H9 (cell line): ENCODE measurements at regions not wholly inside any gene's neighbourhood (a gene's known extent, or its start where the extent isn't known, plus 50 kb on each side); places are given as distances from the start of the nearest gene placed in this dataset.

ENCODE experiments used
- DNase-seq: peaks from one replicate; pipeline ENCODE4 v3.0.0-alpha.2; 2017
- H2AFZ ChIP-seq: one replicate; pipeline ENCODE4 v1.6.1; 2013; ENCODE audit warnings: mild to moderate bottlenecking, low read length, control low read depth, moderate library complexity
- H2AK5ac ChIP-seq: 2 replicates; pipeline ENCODE4 v1.6.1; 2013; ENCODE audit warnings: low read length, control low read depth, mixed read lengths; ENCODE audit not compliant: insufficient read length
- H2BK120ac ChIP-seq: one replicate; pipeline ENCODE4 v1.6.1; 2013; ENCODE audit warnings: low read depth, mild to moderate bottlenecking, low read length, control low read depth, inconsistent platforms; ENCODE audit not compliant: poor library complexity, severe bottlenecking
- H2BK12ac ChIP-seq: 2 replicates; pipeline ENCODE4 v1.6.1; 2013; ENCODE audit warnings: low read length, control low read depth, mixed read lengths, low read depth; ENCODE audit not compliant: insufficient read length
- H2BK15ac ChIP-seq: 2 replicates; pipeline ENCODE4 v1.6.1; 2013; ENCODE audit warnings: low read depth, low read length, control low read depth
- H2BK20ac ChIP-seq: one replicate; pipeline ENCODE4 v1.6.1; 2013; ENCODE audit warnings: low read depth, mild to moderate bottlenecking, low read length, control low read depth, inconsistent platforms; ENCODE audit not compliant: poor library complexity, severe bottlenecking
- H2BK5ac ChIP-seq: 2 replicates; pipeline ENCODE4 v1.6.1; 2013; ENCODE audit warnings: low read length, control low read depth, mixed read lengths; ENCODE audit not compliant: insufficient read length
- H3K14ac ChIP-seq: 2 replicates; pipeline ENCODE4 v1.6.1; 2013; ENCODE audit warnings: low read length, control low read depth; ENCODE audit not compliant: insufficient read depth
- H3K18ac ChIP-seq: 2 replicates; pipeline ENCODE4 v1.6.1; 2013; ENCODE audit warnings: low read depth, mild to moderate bottlenecking, mixed read lengths, low read length, control low read depth; ENCODE audit not compliant: insufficient read length
- H3K23ac ChIP-seq: 2 replicates; pipeline ENCODE4 v1.6.1; 2013; ENCODE audit warnings: low read length, control low read depth, mixed read lengths, low read depth; ENCODE audit not compliant: insufficient read length
- H3K23me2 ChIP-seq: 2 replicates; pipeline ENCODE4 v1.6.1; 2013; ENCODE audit warnings: low read depth, mild to moderate bottlenecking, mixed read lengths, low read length, control low read depth; ENCODE audit not compliant: insufficient read length, poor library complexity, severe bottlenecking
- H3K27ac ChIP-seq: 2 replicates; pipeline ENCODE4 v1.5.1; 2013; ENCODE audit warnings: low read length, control low read depth, mixed read lengths, low read depth; ENCODE audit not compliant: insufficient read length
- H3K27me3 ChIP-seq: 2 replicates; pipeline ENCODE4 v1.6.1; 2013; ENCODE audit warnings: low read length, control low read depth, inconsistent platforms; ENCODE audit not compliant: insufficient read depth
- H3K4ac ChIP-seq: 2 replicates; pipeline ENCODE4 v1.6.1; 2013; ENCODE audit warnings: low read depth, mild to moderate bottlenecking, control low read depth, inconsistent platforms, low read length, moderate library complexity
- H3K4me1 ChIP-seq: 2 replicates; pipeline ENCODE4 v1.6.1; 2013; ENCODE audit warnings: low read length, control low read depth, inconsistent platforms; ENCODE audit not compliant: insufficient read depth
- H3K4me2 ChIP-seq: 2 replicates; pipeline ENCODE4 v1.6.1; 2013; ENCODE audit warnings: low read length, control low read depth, mixed read lengths; ENCODE audit not compliant: insufficient read length, insufficient read depth
- H3K56ac ChIP-seq: 2 replicates; pipeline ENCODE4 v1.6.1; 2013; ENCODE audit warnings: low read depth, mild to moderate bottlenecking, mixed read lengths, low read length, control low read depth; ENCODE audit not compliant: insufficient read length
- H3K79me1 ChIP-seq: 2 replicates; pipeline ENCODE4 v1.6.1; 2013; ENCODE audit warnings: low read depth, mild to moderate bottlenecking, moderate library complexity, low read length, control low read depth, inconsistent platforms; ENCODE audit not compliant: insufficient read depth, poor library complexity, severe bottlenecking
- H3K79me2 ChIP-seq: 2 replicates; pipeline ENCODE4 v1.6.1; 2013; ENCODE audit warnings: low read length, control low read depth, inconsistent platforms; ENCODE audit not compliant: insufficient read depth
- H3K9ac ChIP-seq: 2 replicates; pipeline ENCODE4 v1.6.1; 2013; ENCODE audit warnings: low read length, control low read depth, mixed read lengths; ENCODE audit not compliant: insufficient read length; ENCODE audit errors: extremely low read depth
- H3K9me3 ChIP-seq: one replicate; pipeline ENCODE4 v1.6.1; 2013; ENCODE audit warnings: low read depth, low read length, inconsistent platforms; ENCODE audit not compliant: control insufficient read depth
- H3T11ph ChIP-seq: one replicate; pipeline ENCODE4 v1.6.1; 2013; ENCODE audit warnings: mild to moderate bottlenecking, low read length, control low read depth, inconsistent platforms
- H4K20me1 ChIP-seq: one replicate; pipeline ENCODE4 v1.6.1; 2013; ENCODE audit not compliant: control insufficient read depth, insufficient read length, insufficient read depth
- H4K5ac ChIP-seq: 2 replicates; pipeline ENCODE4 v1.6.1; 2013; ENCODE audit warnings: low read depth, mild to moderate bottlenecking, mixed read lengths, low read length, control low read depth; ENCODE audit not compliant: insufficient read length
- H4K8ac ChIP-seq: replicated peaks from 2 replicates; pipeline ENCODE4 v1.6.1; 2013; ENCODE audit warnings: low read length, control low read depth, mixed read lengths, low read depth; ENCODE audit not compliant: insufficient read length
- H4K91ac ChIP-seq: 2 replicates; pipeline ENCODE4 v1.6.1; 2013; ENCODE audit warnings: low read depth, mild to moderate bottlenecking, moderate library complexity, mixed read lengths, low read length, control low read depth; ENCODE audit not compliant: insufficient read length
- H3K27ac Mint-ChIP-seq, 3 experiments: 2 replicates in 2 of 3; 3 replicates in 1 of 3; pipeline ENCODE4 v1.8.0; 2020 to 2021; ENCODE audit warnings: mixed read lengths in 3 of 3, mild to moderate bottlenecking in 1 of 3, moderate library complexity in 1 of 3
- H3K27me3 Mint-ChIP-seq: 2 replicates; pipeline ENCODE4 v1.8.0; 2021; ENCODE audit warnings: low read depth, mild to moderate bottlenecking, moderate library complexity, mixed read lengths
- H3K36me3 Mint-ChIP-seq, 3 experiments: 2 replicates in 2 of 3; 3 replicates in 1 of 3; pipeline ENCODE4 v1.8.0; 2020 to 2021; ENCODE audit warnings: low read depth in 3 of 3, mixed read lengths in 3 of 3; ENCODE audit not compliant: insufficient read depth in 1 of 3
- H3K4me1 Mint-ChIP-seq, 2 experiments: 2 replicates each; pipeline ENCODE4 v1.8.0; 2020; ENCODE audit warnings: mixed read lengths in 2 of 2
- H3K4me3 Mint-ChIP-seq, 2 experiments: 2 replicates in 1 of 2; 3 replicates in 1 of 2; pipeline ENCODE4 v1.8.0; 2020 to 2021; ENCODE audit warnings: mild to moderate bottlenecking in 2 of 2, mixed read lengths in 2 of 2, moderate library complexity in 1 of 2
- H3K9me3 Mint-ChIP-seq, 2 experiments: 2 replicates in 1 of 2; 3 replicates in 1 of 2; pipeline ENCODE4 v1.8.0; 2020; ENCODE audit warnings: mild to moderate bottlenecking in 2 of 2, mixed read lengths in 2 of 2, moderate library complexity in 1 of 2
- CTCF ChIP-seq: fragments of 200-600 bp; sonication (generic); conservative IDR thresholded peaks from 3 replicates; pipeline ENCODE4 v1.8.0; 2021; ENCODE audit warnings: antibody characterized with exemption, mild to moderate bottlenecking
- WGBS: extraction: QIAGEN DNeasy Blood & Tissue Kit; methylation state at CpG from one replicate; pipeline ENCODE4 v1.1.7; 2013; ENCODE audit warnings: missing lambda C conversion rate, low lambda C conversion rate, mixed read lengths; ENCODE audit not compliant: insufficient read length; ENCODE audit errors: extremely low coverage; 5-methylcytosine and 5-hydroxymethylcytosine counted together

- Histone ChIP-seq H3K56ac (no peak overlapping the region), H2BK12ac (no peak overlapping the region), H3T11ph (no peak overlapping the region), H2BK5ac (no peak overlapping the region), H2AK5ac (no peak overlapping the region), H2AFZ (no peak overlapping the region), H4K8ac (no peak overlapping the region), H3K27me3 (no peaks in the 10 kb centered on the region), H4K5ac (no peak overlapping the region), H3K79me1 (no peaks in the 10 kb centered on the region), H3K4ac (no peak overlapping the region), H4K91ac (no peak overlapping the region), H3K4me1 (no peaks in the 10 kb centered on the region), H2BK120ac (no peak overlapping the region), H3K79me2 (no peaks in the 10 kb centered on the region), H4K20me1 (no peaks in the 10 kb centered on the region), H3K9me3 (no peaks in the 10 kb centered on the region), H3K9ac (no peak overlapping the region), H3K14ac (no peak overlapping the region), H2BK15ac (no peak overlapping the region), H2BK20ac (no peak overlapping the region), H3K18ac (no peak overlapping the region), H3K27ac (no peak overlapping the region), H3K4me2 (no peak overlapping the region), H3K23ac (no peak overlapping the region), H3K23me2 (no peaks in the 10 kb centered on the region)
- Mint-ChIP-seq H3K4me1 (0 out of 4 replicates have a peak, but pooled peaks cover 0 to 3% of the 10 kb centered on the region in 2 experiments), H3K4me3 (no peak overlapping the region), H3K27ac (no peak overlapping the region), H3K36me3 (no peaks in the 10 kb centered on the region), H3K27me3 (peaks cover 31% of the 10 kb centered on the region), H3K9me3 (peaks cover 0 to 3% of the 10 kb centered on the region in 2 experiments; a peak in 2 of 5 replicates)
- DNase-seq = no peak
- no peak for TF ChIP-seq CTCF
- no CpG with 5 or more reads among the region's 3 CpGs for WGBS
Observed at GRCh38 chr10:90977855-90978486, 57.1 kb upstream of the ANKRD1 start.
